H9 (cell line): ENCODE measurements at regions not wholly inside any gene's neighbourhood (a gene's known extent, or its start where the extent isn't known, plus 50 kb on each side); places are given as distances from the start of the nearest gene placed in this dataset.

Experiments
- DNase-seq: peaks from one replicate; pipeline ENCODE4 v3.0.0-alpha.2; 2017
- H2AFZ ChIP-seq: one replicate; pipeline ENCODE4 v1.6.1; 2013; ENCODE audit warnings: mild to moderate bottlenecking, low read length, control low read depth, moderate library complexity
- H2AK5ac ChIP-seq: 2 replicates; pipeline ENCODE4 v1.6.1; 2013; ENCODE audit warnings: low read length, control low read depth, mixed read lengths; ENCODE audit not compliant: insufficient read length
- H2BK120ac ChIP-seq: one replicate; pipeline ENCODE4 v1.6.1; 2013; ENCODE audit warnings: low read depth, mild to moderate bottlenecking, low read length, control low read depth, inconsistent platforms; ENCODE audit not compliant: poor library complexity, severe bottlenecking
- H2BK12ac ChIP-seq: 2 replicates; pipeline ENCODE4 v1.6.1; 2013; ENCODE audit warnings: low read length, control low read depth, mixed read lengths, low read depth; ENCODE audit not compliant: insufficient read length
- H2BK15ac ChIP-seq: 2 replicates; pipeline ENCODE4 v1.6.1; 2013; ENCODE audit warnings: low read depth, low read length, control low read depth
- H2BK20ac ChIP-seq: one replicate; pipeline ENCODE4 v1.6.1; 2013; ENCODE audit warnings: low read depth, mild to moderate bottlenecking, low read length, control low read depth, inconsistent platforms; ENCODE audit not compliant: poor library complexity, severe bottlenecking
- H2BK5ac ChIP-seq: 2 replicates; pipeline ENCODE4 v1.6.1; 2013; ENCODE audit warnings: low read length, control low read depth, mixed read lengths; ENCODE audit not compliant: insufficient read length
- H3K14ac ChIP-seq: 2 replicates; pipeline ENCODE4 v1.6.1; 2013; ENCODE audit warnings: low read length, control low read depth; ENCODE audit not compliant: insufficient read depth
- H3K18ac ChIP-seq: 2 replicates; pipeline ENCODE4 v1.6.1; 2013; ENCODE audit warnings: low read depth, mild to moderate bottlenecking, mixed read lengths, low read length, control low read depth; ENCODE audit not compliant: insufficient read length
- H3K23ac ChIP-seq: 2 replicates; pipeline ENCODE4 v1.6.1; 2013; ENCODE audit warnings: low read length, control low read depth, mixed read lengths, low read depth; ENCODE audit not compliant: insufficient read length
- H3K23me2 ChIP-seq: 2 replicates; pipeline ENCODE4 v1.6.1; 2013; ENCODE audit warnings: low read depth, mild to moderate bottlenecking, mixed read lengths, low read length, control low read depth; ENCODE audit not compliant: insufficient read length, poor library complexity, severe bottlenecking
- H3K27ac ChIP-seq: 2 replicates; pipeline ENCODE4 v1.5.1; 2013; ENCODE audit warnings: low read length, control low read depth, mixed read lengths, low read depth; ENCODE audit not compliant: insufficient read length
- H3K27me3 ChIP-seq: 2 replicates; pipeline ENCODE4 v1.6.1; 2013; ENCODE audit warnings: low read length, control low read depth, inconsistent platforms; ENCODE audit not compliant: insufficient read depth
- H3K4ac ChIP-seq: 2 replicates; pipeline ENCODE4 v1.6.1; 2013; ENCODE audit warnings: low read depth, mild to moderate bottlenecking, control low read depth, inconsistent platforms, low read length, moderate library complexity
- H3K4me1 ChIP-seq: 2 replicates; pipeline ENCODE4 v1.6.1; 2013; ENCODE audit warnings: low read length, control low read depth, inconsistent platforms; ENCODE audit not compliant: insufficient read depth
- H3K4me2 ChIP-seq: 2 replicates; pipeline ENCODE4 v1.6.1; 2013; ENCODE audit warnings: low read length, control low read depth, mixed read lengths; ENCODE audit not compliant: insufficient read length, insufficient read depth
- H3K56ac ChIP-seq: 2 replicates; pipeline ENCODE4 v1.6.1; 2013; ENCODE audit warnings: low read depth, mild to moderate bottlenecking, mixed read lengths, low read length, control low read depth; ENCODE audit not compliant: insufficient read length
- H3K79me1 ChIP-seq: 2 replicates; pipeline ENCODE4 v1.6.1; 2013; ENCODE audit warnings: low read depth, mild to moderate bottlenecking, moderate library complexity, low read length, control low read depth, inconsistent platforms; ENCODE audit not compliant: insufficient read depth, poor library complexity, severe bottlenecking
- H3K79me2 ChIP-seq: 2 replicates; pipeline ENCODE4 v1.6.1; 2013; ENCODE audit warnings: low read length, control low read depth, inconsistent platforms; ENCODE audit not compliant: insufficient read depth
- H3K9ac ChIP-seq: 2 replicates; pipeline ENCODE4 v1.6.1; 2013; ENCODE audit warnings: low read length, control low read depth, mixed read lengths; ENCODE audit not compliant: insufficient read length; ENCODE audit errors: extremely low read depth
- H3K9me3 ChIP-seq: one replicate; pipeline ENCODE4 v1.6.1; 2013; ENCODE audit warnings: low read depth, low read length, inconsistent platforms; ENCODE audit not compliant: control insufficient read depth
- H3T11ph ChIP-seq: one replicate; pipeline ENCODE4 v1.6.1; 2013; ENCODE audit warnings: mild to moderate bottlenecking, low read length, control low read depth, inconsistent platforms
- H4K20me1 ChIP-seq: one replicate; pipeline ENCODE4 v1.6.1; 2013; ENCODE audit not compliant: control insufficient read depth, insufficient read length, insufficient read depth
- H4K5ac ChIP-seq: 2 replicates; pipeline ENCODE4 v1.6.1; 2013; ENCODE audit warnings: low read depth, mild to moderate bottlenecking, mixed read lengths, low read length, control low read depth; ENCODE audit not compliant: insufficient read length
- H4K8ac ChIP-seq: replicated peaks from 2 replicates; pipeline ENCODE4 v1.6.1; 2013; ENCODE audit warnings: low read length, control low read depth, mixed read lengths, low read depth; ENCODE audit not compliant: insufficient read length
- H4K91ac ChIP-seq: 2 replicates; pipeline ENCODE4 v1.6.1; 2013; ENCODE audit warnings: low read depth, mild to moderate bottlenecking, moderate library complexity, mixed read lengths, low read length, control low read depth; ENCODE audit not compliant: insufficient read length
- H3K27ac Mint-ChIP-seq, 3 experiments: 2 replicates in 2 of 3; 3 replicates in 1 of 3; pipeline ENCODE4 v1.8.0; 2020 to 2021; ENCODE audit warnings: mixed read lengths in 3 of 3, mild to moderate bottlenecking in 1 of 3, moderate library complexity in 1 of 3
- H3K27me3 Mint-ChIP-seq: 2 replicates; pipeline ENCODE4 v1.8.0; 2021; ENCODE audit warnings: low read depth, mild to moderate bottlenecking, moderate library complexity, mixed read lengths
- H3K36me3 Mint-ChIP-seq, 3 experiments: 2 replicates in 2 of 3; 3 replicates in 1 of 3; pipeline ENCODE4 v1.8.0; 2020 to 2021; ENCODE audit warnings: low read depth in 3 of 3, mixed read lengths in 3 of 3; ENCODE audit not compliant: insufficient read depth in 1 of 3
- H3K4me1 Mint-ChIP-seq, 2 experiments: 2 replicates each; pipeline ENCODE4 v1.8.0; 2020; ENCODE audit warnings: mixed read lengths in 2 of 2
- H3K4me3 Mint-ChIP-seq, 2 experiments: 2 replicates in 1 of 2; 3 replicates in 1 of 2; pipeline ENCODE4 v1.8.0; 2020 to 2021; ENCODE audit warnings: mild to moderate bottlenecking in 2 of 2, mixed read lengths in 2 of 2, moderate library complexity in 1 of 2
- H3K9me3 Mint-ChIP-seq, 2 experiments: 2 replicates in 1 of 2; 3 replicates in 1 of 2; pipeline ENCODE4 v1.8.0; 2020; ENCODE audit warnings: mild to moderate bottlenecking in 2 of 2, mixed read lengths in 2 of 2, moderate library complexity in 1 of 2
- CTCF ChIP-seq: fragments of 200-600 bp; sonication (generic); conservative IDR thresholded peaks from 3 replicates; pipeline ENCODE4 v1.8.0; 2021; ENCODE audit warnings: antibody characterized with exemption, mild to moderate bottlenecking
- WGBS: extraction: QIAGEN DNeasy Blood & Tissue Kit; methylation state at CpG from one replicate; pipeline ENCODE4 v1.1.7; 2013; ENCODE audit warnings: missing lambda C conversion rate, low lambda C conversion rate, mixed read lengths; ENCODE audit not compliant: insufficient read length; ENCODE audit errors: extremely low coverage; 5-methylcytosine and 5-hydroxymethylcytosine counted together

- no CpG with 5 or more reads among the region's 6 CpGs for WGBS
Measured at GRCh38 chr1:232711996-232712395, 82.1 kb upstream of the SIPA1L2 start.

More at GRCh38 chr1:232711996-232712395, 82.1 kb upstream of the SIPA1L2 start:
- H2BK15ac ChIP-seq: no peak overlapping the region
- no peak overlapping the region for H3K56ac ChIP-seq
- H2BK12ac ChIP-seq: no peak overlapping the region
- no peak overlapping the region for H4K8ac ChIP-seq
- no peak overlapping the region for H4K5ac ChIP-seq
- no peak overlapping the region for H2AK5ac ChIP-seq
- no peaks in the 10 kb centered on the region for H3K4me1 Mint-ChIP-seq
- H3K14ac ChIP-seq: no peak overlapping the region
- no peak overlapping the region for H3K4me2 ChIP-seq
- H4K20me1 ChIP-seq: no peaks in the 10 kb centered on the region
- no peak overlapping the region for H3K4me3 Mint-ChIP-seq
- no peak overlapping the region for H3K27ac Mint-ChIP-seq
- DNase-seq: no peak
- no peaks in the 10 kb centered on the region for H3K79me2 ChIP-seq
- no peak overlapping the region for H2BK20ac ChIP-seq
- no peak overlapping the region for H2AFZ ChIP-seq
- H3K27me3 Mint-ChIP-seq: no peaks in the 10 kb centered on the region
- no peak overlapping the region for H3K4ac ChIP-seq
- no peak overlapping the region for H2BK120ac ChIP-seq
- H3K36me3 Mint-ChIP-seq: no peaks in the 10 kb centered on the region
- H3K27me3 ChIP-seq: no peaks in the 10 kb centered on the region
- no peaks in the 10 kb centered on the region for H3K23me2 ChIP-seq
- H3K9ac ChIP-seq: no peak overlapping the region
- no peaks in the 10 kb centered on the region for H3K79me1 ChIP-seq
- H3K4me1 ChIP-seq: no peaks in the 10 kb centered on the region
- no peak overlapping the region for H3K27ac ChIP-seq
- no peaks in the 10 kb centered on the region; a peak in 1 of 5 replicates for H3K9me3 Mint-ChIP-seq
- no peak overlapping the region for H2BK5ac ChIP-seq
- no peak overlapping the region for H4K91ac ChIP-seq
- H3T11ph ChIP-seq: no peak overlapping the region
- H3K9me3 ChIP-seq: no peaks in the 10 kb centered on the region
- no peak overlapping the region for H3K23ac ChIP-seq
- no peak overlapping the region for H3K18ac ChIP-seq
- no peak for TF ChIP-seq CTCF
